Activated CD4-positive, alpha-beta T cell treated with anti-CD3 and anti-CD28 coated beads, Interleukin-2, Interleukin-4, amounts not matched to agents 100 ng/mL and 50 ng/mL, durations not matched to agents 16 hours and 8 hours (primary cell): ENCODE measurements at regions not wholly inside any gene's neighbourhood (a gene's known extent, or its start where the extent isn't known, plus 50 kb on each side); places are given as distances from the start of the nearest gene placed in this dataset.

ENCODE experiments used
- DNase-seq: peaks from one replicate; pipeline ENCODE4 v3.0.0-alpha.2; 2020; ENCODE audit warnings: low spot score

- DNase-seq = no peak
These were observed 207.1 kb upstream of the PCDH18 start for GRCh38 chr4:137739391-137739790.

GRCh38 chr4:137738375-137738990 lies 206.2 kb upstream of the PCDH18 start:
- DNase-seq = no peak

- DNase-seq = no peak
These were observed 203.3 kb upstream of the PCDH18 start for GRCh38 chr4:137735561-137736104.

- peak; percentile 10 for DNase-seq
These were observed 201.2 kb upstream of the PCDH18 start for GRCh38 chr4:137733174-137734141.

GRCh38 chr4:137722910-137723309 lies 190.6 kb upstream of the PCDH18 start:
- no peak for DNase-seq

GRCh38 chr4:137711502-137711901 lies 179.2 kb upstream of the PCDH18 start:
- DNase-seq = no peak

- no peak for DNase-seq
These were observed 175.3 kb upstream of the PCDH18 start for GRCh38 chr4:137707626-137708025.

GRCh38 chr4:137707102-137707620 lies 174.9 kb upstream of the PCDH18 start:
- no peak for DNase-seq

GRCh38 chr4:137705171-137705783 lies 173.0 kb upstream of the PCDH18 start:
- no peak for DNase-seq

- no peak for DNase-seq
These were observed 170.9 kb upstream of the PCDH18 start for GRCh38 chr4:137703195-137703594.

GRCh38 chr4:137702512-137702911 lies 170.2 kb upstream of the PCDH18 start:
- DNase-seq = no peak

- DNase-seq = no peak
These were observed 169.1 kb upstream of the PCDH18 start for GRCh38 chr4:137701401-137701800.

- DNase-seq = no peak
These were observed 168.5 kb upstream of the PCDH18 start for GRCh38 chr4:137700751-137701150.

- DNase-seq = no peak
These were observed 167.8 kb upstream of the PCDH18 start for GRCh38 chr4:137700072-137700471.

GRCh38 chr4:137694138-137694537 lies 161.8 kb upstream of the PCDH18 start:
- DNase-seq = no peak

- DNase-seq = no peak
These were observed 161.3 kb upstream of the PCDH18 start for GRCh38 chr4:137693641-137694040.

GRCh38 chr4:137692205-137692604 lies 159.9 kb upstream of the PCDH18 start:
- no peak for DNase-seq

- DNase-seq = no peak
These were observed 156.4 kb upstream of the PCDH18 start for GRCh38 chr4:137688651-137689050.

GRCh38 chr4:137685357-137685756 lies 153.1 kb upstream of the PCDH18 start:
- no peak for DNase-seq

GRCh38 chr4:137681081-137681480 lies 148.8 kb upstream of the PCDH18 start:
- no peak for DNase-seq

- DNase-seq = no peak
These were observed 146.5 kb upstream of the PCDH18 start for GRCh38 chr4:137678796-137679195.

GRCh38 chr4:137677863-137678262 lies 145.6 kb upstream of the PCDH18 start:
- no peak for DNase-seq
